ENCODE measurements at regions not wholly inside any gene's neighbourhood (a gene's known extent, or its start where the extent isn't known, plus 50 kb on each side); places are given as distances from the start of the nearest gene placed in this dataset.

- no peak for TF ChIP-seq CREB5 (CRISPR knock-in tag; IDR thresholded peaks at IDR 0.05; ENCODE audit: low read depth)
- TF ChIP-seq POU6F1 (CRISPR knock-in tag; IDR thresholded peaks at IDR 0.05; ENCODE audit: borderline replicate concordance, low read depth), result no peak
- no peak for TF ChIP-seq TCF4 (CRISPR knock-in tag; IDR thresholded peaks at IDR 0.05; ENCODE audit: borderline replicate concordance)
- TF ChIP-seq ZC3H10 (CRISPR knock-in tag; IDR thresholded peaks at IDR 0.05), result no peak
These were observed 1765.8 kb downstream of the PCDH7 start for GRCh38 chr4:32485956-32486355.

GRCh38 chr4:32488690-32489089 lies 1768.5 kb downstream of the PCDH7 start:
- ATAC-seq, result no peak
- TF ChIP-seq POU6F1 (CRISPR knock-in tag; IDR thresholded peaks at IDR 0.05; ENCODE audit: borderline replicate concordance, low read depth) (no peak), PATZ1 (CRISPR knock-in tag; IDR thresholded peaks at IDR 0.05; ENCODE audit: borderline replicate concordance) (no peak), RARB (CRISPR knock-in tag; IDR thresholded peaks at IDR 0.05) (no peak)

More at GRCh38 chr4:32485956-32486355, 1765.8 kb downstream of the PCDH7 start:
- ATAC-seq, result no peak

- ATAC-seq, result no peak
- no peak for TF ChIP-seq OSR1 (CRISPR knock-in tag; IDR thresholded peaks at IDR 0.05)
- no peak for TF ChIP-seq TCF4 (CRISPR knock-in tag; IDR thresholded peaks at IDR 0.05; ENCODE audit: borderline replicate concordance)
- no peak for TF ChIP-seq BACH2 (CRISPR knock-in tag; IDR thresholded peaks at IDR 0.05; ENCODE audit: borderline replicate concordance)
- no peak for TF ChIP-seq PPARA (CRISPR knock-in tag; IDR thresholded peaks at IDR 0.05; ENCODE audit: borderline replicate concordance)
- no peak for TF ChIP-seq ESRRG (CRISPR knock-in tag; IDR thresholded peaks at IDR 0.05)
- TF ChIP-seq CREB5 (CRISPR knock-in tag; IDR thresholded peaks at IDR 0.05; ENCODE audit: low read depth), result no peak
- TF ChIP-seq ZFP30 (CRISPR knock-in tag; IDR thresholded peaks at IDR 0.05), result no peak
- TF ChIP-seq PATZ1 (CRISPR knock-in tag; IDR thresholded peaks at IDR 0.05; ENCODE audit: borderline replicate concordance), result no peak
- TF ChIP-seq ZNF565 (CRISPR knock-in tag; conservative IDR thresholded peaks at IDR 0.05; ENCODE audit: low read depth), result no peak
- TF ChIP-seq ARNTL (CRISPR knock-in tag; IDR thresholded peaks at IDR 0.05; ENCODE audit: borderline replicate concordance, low read depth), result no peak
- no peak for TF ChIP-seq CSRNP3 (CRISPR knock-in tag; IDR thresholded peaks at IDR 0.05)
These were observed 1779.0 kb downstream of the PCDH7 start for GRCh38 chr4:32499171-32499570.

GRCh38 chr4:32503241-32503640 lies 1783.1 kb downstream of the PCDH7 start:
- no peak for ATAC-seq
- TF ChIP-seq OSR1 (CRISPR knock-in tag; IDR thresholded peaks at IDR 0.05), result no peak
- no peak for TF ChIP-seq ZNF8 (CRISPR knock-in tag; IDR thresholded peaks at IDR 0.05)
- TF ChIP-seq ZC3H10 (CRISPR knock-in tag; IDR thresholded peaks at IDR 0.05), result no peak
- TF ChIP-seq ZFP30 (CRISPR knock-in tag; IDR thresholded peaks at IDR 0.05), result no peak
- no peak for TF ChIP-seq PATZ1 (CRISPR knock-in tag; IDR thresholded peaks at IDR 0.05; ENCODE audit: borderline replicate concordance)
- TF ChIP-seq TCF4 (CRISPR knock-in tag; IDR thresholded peaks at IDR 0.05; ENCODE audit: borderline replicate concordance), result no peak
- no peak for TF ChIP-seq ISL1 (CRISPR knock-in tag; IDR thresholded peaks at IDR 0.05)
- TF ChIP-seq TSHZ2 (CRISPR knock-in tag; IDR thresholded peaks at IDR 0.05), result no peak

Data from SK-N-SH treated with all-trans-retinoic acid at 6 μM for 48 hours (cell line).